HG02943 (cell line): ENCODE measurements at regions not wholly inside any gene's neighbourhood (a gene's known extent, or its start where the extent isn't known, plus 50 kb on each side); places are given as distances from the start of the nearest gene placed in this dataset.

Experiments used
- ATAC-seq: cut with Tn5 transposase; IDR thresholded peaks from one replicate; pipeline ENCODE4 v1.9.1; 2021; ENCODE audit warnings: mild to moderate bottlenecking, low read depth, moderate library complexity; ENCODE audit not compliant: unreplicated experiment

DNA sequence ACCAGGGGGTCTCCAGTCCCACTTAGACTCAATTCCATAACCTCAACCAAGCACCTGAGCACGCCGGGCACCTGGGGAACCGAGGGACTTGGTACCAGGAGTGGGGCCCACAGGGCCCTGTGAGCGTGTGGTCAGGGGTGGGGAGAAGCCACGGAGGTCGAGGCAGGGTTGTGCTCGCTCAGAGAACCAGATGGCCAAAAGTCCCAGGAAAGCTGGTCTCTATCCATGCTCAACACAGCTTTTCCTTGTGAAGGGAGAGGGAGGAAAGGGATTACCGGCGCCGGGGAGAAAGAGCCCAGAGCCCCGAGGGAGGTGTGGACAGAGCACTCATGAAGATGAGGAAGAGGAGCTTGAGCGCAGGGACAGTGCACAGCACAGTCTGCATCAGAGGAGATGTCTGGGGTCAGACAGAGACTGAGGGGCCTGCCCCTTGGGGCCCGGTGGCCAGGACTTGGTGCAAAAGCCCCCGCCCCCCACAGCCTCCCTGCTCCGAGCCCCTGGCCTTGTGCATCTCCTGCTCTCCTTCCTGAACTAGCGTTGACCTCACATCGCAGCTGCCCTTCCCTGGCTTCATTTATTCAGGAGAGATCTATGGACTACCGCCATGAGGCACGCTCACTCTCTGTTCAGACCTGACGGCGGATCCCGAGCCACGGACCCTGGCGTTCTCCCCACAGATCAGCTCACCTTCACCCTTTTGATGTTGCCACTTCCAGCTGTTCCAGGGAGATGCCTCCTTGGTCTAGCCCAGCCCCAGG is 355.4 kb upstream of the TNRC6C start:
- no peak for ATAC-seq

DNA sequence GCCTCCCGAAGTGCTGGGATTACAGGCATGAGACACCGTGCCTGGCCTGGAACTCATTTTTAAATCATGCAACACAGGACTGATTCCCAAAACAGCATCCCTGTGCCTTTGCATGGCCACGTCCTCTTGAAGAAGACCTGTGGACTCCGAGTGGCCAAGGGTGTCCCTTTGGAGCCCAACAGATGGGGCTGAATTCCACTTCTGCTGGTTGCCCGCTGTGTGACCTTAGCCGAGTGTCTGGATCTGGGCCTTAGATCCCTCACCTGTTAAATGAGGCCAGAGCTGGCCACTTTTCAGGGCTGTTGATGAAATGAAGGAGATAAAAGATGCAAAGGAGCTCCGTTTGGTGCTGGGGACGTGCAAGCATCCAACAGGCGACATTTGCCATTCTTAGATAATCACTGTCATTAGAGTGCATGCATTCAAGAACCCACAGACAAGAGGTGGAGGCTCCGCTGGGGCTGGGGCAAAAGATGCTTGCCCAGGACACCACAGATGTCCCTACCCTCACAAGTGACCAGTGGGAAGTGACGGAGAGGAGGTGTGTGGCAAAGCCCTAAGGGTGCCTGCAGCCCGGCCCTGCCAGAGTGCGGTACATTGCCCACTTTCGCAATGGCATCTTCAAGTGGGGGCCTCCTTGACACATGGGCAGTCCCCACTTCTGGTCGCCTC is 354.1 kb upstream of the TNRC6C start:
- no peak for ATAC-seq

DNA sequence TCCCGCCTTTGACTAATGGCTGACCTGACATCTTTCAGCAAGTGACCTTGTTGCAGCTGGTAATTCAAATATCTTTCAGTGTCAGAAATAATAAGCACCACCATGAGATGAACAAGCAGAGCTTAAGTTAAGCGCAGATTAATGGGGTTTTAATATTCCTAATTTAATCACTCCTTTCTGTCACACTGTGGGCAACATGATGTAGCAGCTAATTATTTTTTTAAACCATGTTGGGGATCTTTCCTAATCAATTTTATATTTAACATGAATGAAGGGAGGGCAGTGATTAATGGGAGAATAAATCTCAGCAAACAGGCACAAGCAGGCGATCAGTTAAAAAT is 353.6 kb upstream of the TNRC6C start:
- no peak for ATAC-seq

DNA sequence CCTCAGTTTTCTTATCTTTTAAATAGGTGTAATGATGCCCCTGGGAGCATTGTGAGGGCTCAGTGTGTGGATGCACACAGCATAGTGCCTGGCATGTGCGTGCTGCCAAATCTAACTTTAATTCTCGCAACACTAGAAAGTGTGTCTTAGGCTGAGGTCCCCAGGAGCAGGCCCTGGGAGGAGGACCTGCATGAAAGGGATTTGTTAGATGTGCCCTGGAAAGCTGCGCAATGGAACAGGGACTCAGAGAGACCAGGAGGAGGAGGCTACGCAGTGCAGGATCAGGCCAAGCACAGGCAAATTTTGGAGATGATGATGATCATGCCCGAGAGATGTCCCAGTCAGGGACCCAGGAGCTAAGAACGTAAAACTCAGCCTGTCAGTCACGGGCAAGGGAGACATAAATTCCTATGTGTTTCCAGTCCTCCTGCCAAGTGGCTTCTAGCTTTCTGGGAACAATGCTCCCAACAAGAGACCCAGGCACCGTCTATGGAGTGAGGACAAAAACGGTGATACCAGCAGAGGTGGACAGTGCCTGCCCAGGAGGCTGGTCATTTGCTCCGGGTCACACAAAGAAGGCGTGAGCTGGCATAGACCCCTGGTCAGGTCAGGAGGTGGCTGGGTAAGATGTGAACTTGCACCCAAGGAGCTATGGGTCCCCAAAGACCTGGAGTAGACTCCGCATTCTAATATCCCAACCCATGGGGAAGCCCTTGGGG is 352.2 kb upstream of the TNRC6C start:
- ATAC-seq: no peak

DNA sequence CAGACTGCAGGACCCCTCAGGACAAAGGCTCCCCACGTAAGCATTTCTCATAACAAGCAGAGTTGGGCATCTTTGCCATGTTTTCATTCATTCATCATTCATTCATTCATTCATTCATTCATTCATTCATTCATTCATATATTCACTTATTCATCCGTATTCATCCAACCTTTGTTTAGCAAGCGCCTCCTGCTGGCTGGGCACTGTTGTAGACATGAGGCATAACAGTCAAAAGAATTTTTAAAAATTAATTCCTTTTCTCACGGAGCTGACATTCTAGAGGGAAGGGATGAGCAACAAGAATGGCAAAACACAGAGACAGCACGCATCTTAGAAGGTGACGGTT is 351.7 kb upstream of the TNRC6C start:
- ATAC-seq: no peak

DNA sequence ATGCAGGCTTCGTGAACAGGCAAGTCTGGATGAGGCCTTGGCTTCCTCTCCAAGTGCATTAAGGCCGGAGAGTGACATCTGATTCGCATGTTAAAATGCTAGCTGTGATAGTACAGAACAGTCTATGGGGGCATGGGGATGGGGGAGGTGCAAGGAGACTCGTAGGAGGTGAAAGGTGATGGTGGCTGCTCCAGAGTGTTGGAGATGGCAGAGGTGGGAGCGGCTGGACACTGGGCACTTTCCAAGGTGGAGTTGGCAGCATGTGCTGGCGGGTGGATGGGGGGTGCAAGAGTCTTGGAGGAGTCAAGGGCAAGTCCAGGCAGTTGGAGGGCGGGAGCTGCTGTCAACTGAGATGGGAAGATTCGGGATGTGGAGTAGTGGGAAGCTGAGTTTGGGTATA is 350.9 kb upstream of the TNRC6C start:
- ATAC-seq: no peak

DNA sequence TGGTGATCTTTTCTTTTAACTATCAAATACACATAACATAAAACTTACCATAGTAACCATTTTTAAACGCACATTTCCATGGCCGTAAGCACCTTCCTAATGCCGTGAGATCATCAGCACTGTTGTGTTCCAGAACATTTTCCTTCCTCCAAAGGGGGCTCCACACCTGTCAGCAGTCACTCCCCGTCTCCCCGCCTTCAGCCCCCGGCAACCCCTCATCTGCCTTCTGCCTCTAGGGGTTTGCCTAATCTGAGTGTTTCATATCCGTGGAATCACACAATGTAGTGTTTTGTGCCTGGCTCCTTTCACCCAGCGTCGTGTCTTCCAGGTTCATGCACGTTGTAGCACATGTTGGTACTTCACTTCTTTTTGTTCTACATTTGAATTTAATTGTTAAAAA is 350.1 kb upstream of the TNRC6C start:
- ATAC-seq: no peak

DNA sequence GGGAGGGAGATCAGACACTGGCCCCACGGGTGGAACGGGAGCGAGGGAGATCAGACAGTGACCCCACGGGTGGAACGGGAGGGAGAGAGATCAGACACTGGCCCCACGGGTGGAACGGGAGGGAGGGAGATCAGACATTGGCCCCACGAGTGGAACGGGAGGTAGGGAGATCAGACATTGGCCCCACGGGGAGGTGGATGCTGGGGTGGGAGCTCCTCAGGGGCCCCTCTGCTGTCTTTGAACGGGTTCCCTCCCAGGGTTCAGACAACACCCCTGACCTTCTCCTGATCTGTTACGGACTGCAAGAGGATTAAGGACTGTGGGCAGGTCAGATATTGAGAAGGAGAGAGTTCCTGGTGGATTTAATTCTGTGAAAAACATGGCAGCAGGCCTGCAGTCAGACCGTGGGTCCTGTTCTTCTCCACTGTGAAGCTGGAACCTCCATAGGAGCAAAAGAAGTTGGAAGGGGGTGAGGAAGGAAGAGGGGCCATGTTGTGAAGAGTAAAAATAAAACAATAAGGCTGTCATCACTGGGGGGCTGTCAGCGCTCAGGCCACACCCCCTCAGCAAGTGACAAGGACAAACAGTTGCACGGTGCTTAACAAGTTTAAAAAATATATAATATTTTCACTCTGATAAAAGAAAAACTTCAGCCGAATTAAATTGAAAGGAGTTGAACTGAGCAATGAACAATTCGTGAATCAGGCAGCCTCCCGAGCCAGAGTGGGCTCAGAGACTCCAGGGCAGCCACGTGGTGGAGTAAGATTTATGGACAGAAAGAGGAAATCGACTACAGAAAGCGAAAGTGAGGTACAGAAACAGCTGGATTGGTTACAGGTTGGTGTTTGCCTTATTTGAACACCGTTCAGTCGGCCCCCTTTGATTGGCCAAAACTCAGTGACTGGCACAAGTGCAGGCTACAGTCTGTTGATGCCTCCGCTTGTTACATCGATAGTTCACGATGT is 348.7 kb upstream of the TNRC6C start:
- ATAC-seq: no peak

DNA sequence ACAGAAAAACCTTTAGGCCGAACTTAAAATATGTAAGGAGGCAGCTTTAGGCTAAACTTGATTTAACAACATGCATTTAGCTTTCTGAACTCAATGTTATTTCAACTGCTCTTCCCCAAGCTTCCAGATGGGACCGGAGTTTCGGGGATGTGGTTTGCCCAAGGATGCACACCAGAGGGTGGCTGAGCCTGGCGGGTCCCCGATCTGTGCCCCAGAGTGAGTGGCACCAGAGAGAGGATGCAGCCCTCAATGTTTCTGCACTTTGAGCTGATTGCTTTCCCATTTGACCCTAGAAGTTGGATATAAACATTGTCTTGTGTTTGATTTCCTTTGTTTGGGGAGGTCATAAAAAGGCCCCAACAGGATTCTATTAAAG is 348.0 kb upstream of the TNRC6C start:
- no peak for ATAC-seq

DNA sequence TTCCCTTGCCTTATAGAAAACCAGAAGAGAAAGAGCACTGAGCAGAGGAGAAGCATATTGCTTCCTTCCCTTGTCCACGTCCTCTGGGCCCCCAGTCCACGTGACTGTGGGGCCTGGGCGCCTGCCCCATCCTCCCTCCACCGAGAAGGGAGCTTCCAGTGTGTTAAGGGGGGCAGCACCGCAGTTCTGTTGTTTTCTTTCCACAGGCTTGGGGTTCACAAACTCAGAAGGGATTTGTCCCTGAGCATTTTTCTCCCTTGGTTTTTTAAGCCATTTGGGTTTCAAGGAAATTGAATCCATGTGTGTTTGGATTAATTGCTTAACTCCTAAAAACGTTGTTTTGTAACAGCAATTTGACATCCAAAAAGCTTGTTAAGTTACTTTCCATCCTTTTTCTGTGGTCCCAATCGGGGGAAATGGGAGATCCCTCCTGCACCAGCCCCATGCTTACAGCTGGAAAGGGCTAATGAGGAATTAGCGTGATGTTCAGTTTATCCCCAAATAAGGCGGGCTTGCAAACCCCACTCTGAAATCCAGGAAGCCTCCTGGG is 347.5 kb upstream of the TNRC6C start:
- ATAC-seq: no peak

DNA sequence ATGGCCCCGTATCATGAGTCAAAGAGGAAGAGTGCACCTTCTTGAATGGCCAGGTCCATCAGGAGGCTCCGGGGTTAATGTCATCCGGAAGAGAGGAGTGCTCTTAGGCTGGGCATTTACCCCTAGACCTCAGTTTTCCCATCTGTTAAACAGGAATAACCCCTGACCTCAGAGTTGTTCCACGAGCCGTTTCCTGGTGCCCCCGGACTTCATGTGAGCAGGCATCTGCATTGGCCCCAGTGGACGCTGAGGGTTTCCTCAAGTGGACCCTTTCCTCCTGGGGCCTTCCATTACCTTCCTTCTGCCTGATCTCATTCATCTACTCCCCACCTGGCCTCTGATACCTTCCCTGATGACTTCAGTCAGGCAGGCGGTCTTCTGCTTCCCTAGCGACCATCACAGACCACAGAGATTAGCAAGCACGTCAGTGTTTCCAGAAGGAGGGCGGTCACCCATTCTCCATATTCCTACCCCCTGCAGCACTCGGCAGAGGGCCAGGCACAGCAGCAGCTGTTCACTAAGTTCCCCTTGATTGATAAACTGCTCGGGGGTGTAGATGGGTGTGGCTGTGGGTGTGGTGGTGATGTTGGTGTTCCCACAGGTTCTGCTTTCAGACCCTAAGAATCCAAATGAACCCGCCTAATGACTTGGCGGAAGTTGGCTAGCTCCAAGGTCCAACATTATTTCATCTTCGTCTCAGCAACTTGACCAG is 346.6 kb upstream of the TNRC6C start:
- ATAC-seq: no peak

DNA sequence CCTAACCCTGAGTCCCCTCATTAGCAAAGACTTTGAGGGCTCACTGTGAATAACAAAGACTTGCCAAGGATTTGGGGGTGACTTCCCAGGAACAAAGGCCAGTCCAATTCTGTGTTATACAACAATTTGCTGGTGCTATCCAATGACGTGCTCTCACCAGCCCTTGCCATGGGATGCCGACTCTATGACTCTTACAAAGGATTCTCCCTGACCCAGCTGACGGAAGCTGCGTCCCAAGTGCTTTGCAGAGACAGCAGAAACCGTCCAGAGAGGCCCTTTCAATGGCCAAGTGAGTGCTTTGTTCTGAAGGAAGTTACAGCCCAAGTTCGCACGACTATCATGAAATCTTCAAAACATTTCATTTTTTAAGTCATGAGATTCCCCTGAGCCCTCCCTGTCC is 345.3 kb upstream of the TNRC6C start:
- no peak for ATAC-seq

DNA sequence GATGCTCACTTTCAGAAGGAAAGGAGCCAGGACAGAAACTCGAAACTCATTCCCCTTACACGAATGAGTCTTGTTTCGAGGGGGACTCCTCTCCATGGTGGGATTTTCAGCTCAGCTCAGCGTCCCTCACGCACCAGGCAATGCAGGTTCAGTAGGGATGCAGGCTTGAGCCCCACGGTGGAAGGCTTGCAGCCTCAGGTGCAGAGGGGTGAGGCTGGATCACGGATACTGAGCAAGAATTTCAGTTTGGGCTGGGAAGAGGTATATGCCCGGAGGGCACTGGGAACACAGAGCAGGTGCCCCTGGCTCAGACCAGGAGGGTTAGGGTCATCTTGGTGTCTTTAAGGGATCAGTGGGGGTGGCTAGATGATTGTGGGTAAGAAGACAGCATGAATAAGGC is 344.9 kb upstream of the TNRC6C start:
- ATAC-seq: no peak

DNA sequence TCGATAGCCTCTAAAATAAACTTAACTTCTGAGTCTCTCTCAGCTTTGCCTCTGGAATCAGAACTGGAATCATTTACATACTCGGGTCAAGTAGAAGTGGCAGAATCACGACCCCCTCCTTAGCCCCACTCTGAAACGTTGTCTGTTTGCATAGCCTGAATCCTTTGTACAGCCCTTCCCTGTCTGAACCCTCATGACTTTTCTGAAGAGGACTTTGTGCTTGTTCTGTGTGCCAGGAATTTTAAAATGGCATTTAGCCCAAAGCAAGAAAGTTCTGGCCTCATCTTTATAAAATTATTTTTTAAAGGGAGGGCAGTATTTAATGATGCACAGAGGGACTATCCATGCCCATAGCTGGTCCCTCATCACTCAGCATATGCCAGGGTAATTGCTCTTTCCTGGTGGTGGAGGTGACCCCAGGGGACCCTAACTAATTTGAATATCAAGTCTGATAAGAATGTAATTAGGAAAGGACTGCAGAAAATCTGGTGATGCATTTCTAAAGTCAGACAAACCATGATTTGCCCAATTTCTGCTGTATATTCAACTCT is 342.7 kb upstream of the TNRC6C start:
- no peak for ATAC-seq

DNA sequence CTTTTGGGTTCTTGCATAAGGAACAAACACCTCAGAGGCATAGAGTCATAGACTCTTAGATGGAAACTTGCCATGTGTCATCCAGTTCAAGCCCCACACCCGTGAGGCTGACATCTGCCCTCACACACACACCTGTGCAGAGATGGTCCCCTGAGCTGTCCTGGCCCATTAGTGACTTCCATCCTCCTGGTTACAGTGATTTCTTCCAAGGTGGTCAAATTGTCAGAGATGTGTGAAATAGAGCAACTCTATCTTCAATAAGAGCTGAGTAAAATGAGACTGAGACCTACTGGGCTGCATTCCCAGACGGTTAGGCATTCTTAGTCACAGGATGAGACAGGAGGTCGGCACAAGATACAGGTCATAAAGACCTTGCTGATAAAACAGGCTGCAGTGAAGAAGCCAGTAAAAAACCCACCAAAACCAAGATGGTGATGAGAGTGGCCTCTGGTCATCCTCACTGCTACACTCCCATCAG is 342.2 kb upstream of the TNRC6C start:
- ATAC-seq: no peak

DNA sequence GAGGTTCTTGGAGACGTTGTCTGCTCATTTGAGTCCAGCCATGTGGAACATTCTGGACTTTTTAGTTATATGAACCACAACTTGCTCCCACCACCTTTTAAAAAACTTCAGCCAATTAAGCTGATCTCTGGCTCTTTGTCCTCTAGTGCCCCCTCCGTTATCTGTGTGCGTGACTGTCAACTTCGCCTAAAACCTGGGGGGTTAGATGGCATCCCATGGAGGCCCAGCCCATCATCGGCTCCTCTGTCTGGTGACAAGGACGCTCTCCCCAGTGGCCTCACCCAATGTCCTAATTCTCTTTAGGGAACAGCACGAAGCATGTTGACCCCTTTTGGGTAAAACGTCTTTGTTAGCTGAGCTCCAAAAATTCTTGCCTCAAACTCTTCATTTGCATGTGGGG is 341.0 kb upstream of the TNRC6C start:
- ATAC-seq: no peak

DNA sequence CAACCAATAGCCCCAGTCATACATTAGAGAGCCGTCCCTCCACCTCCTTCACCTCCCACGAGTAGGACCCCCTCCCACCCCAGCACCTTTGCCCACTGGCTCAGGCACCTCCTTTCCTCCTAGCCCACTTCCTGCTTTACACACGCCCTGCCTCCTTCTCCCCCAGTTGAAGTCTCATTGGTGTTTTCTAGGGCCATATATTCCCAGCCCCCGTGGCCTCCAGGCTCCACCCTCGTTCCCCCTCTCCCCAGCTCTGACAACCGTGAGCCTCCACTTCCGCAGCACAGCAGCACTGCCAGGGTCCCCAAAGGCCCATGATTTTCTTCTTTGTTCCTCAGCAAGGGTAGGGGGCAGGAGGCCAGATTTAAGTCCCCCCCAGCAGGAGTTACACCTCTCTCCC is 340.3 kb upstream of the TNRC6C start:
- ATAC-seq: no peak

DNA sequence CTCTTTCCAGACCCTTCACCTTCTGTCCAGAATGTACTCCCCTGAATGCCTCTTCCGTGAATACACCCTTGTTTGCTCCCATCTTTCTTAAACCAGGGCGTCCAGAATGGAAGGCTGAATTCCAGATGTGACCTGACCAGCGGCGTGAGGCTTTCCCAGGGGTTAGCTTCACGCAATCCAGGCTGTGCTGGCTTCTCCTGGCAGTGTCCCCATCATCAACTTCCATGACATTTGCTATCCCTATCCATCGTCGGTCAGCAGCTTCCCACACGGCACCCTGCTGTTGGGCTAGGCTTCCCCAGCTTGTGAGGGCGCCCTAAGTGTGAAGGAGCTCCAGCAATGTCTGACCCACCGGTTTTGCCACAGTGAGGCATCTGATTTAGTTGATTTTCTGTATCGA is 339.8 kb upstream of the TNRC6C start:
- ATAC-seq: no peak

DNA sequence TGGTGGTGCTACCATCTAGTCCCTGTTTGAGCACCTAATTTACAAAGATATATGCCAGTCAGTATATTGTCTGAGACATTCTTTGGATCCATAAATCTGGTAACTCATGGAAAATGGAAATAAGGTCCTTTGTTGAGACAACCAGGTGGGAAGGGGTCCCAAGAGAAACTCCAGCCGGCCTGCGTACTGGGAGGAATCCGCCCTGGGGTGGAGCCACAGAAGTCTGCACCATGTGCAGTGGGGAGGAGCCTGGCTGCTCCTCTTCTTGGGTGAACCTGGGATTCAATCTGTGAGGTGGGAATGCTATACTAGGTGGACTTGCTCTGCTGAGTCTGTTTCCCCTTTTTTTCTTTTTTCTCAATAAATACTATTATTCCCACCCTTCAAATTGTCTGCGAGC is 339.2 kb upstream of the TNRC6C start:
- no peak for ATAC-seq

DNA sequence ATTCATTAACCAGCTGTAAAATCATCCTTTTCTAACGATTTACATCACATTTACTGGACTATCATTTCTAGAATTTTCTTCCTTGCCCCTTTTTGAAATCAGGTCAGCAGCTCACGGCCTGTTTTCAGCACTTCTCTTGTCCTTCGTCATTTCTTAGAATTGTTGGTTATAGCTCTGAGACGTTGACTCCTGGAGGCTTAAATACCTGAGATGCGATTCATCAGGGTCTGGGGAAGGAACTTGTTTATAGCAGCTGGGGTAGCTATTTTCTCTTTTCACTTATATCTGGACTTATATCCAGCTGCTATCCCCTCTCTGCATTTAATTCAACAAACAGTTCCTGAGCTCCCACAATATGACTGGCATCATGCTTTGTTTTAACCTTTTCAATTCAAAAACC is 338.7 kb upstream of the TNRC6C start:
- no peak for ATAC-seq
